ENCODE measurements at regions not wholly inside any gene's neighbourhood (a gene's known extent, or its start where the extent isn't known, plus 50 kb on each side); places are given as distances from the start of the nearest gene placed in this dataset.

- Histone ChIP-seq H3K4me3 (ENCODE audit: control insufficient read depth in 1 of 2, extremely low read depth in 1 of 2, low read length in 1 of 2) (peak overlapping the region in 1 of 2 donors; percentile 8), H3K27ac (ENCODE audit: low read length) (peak overlapping the region; percentile 79), H3K27me3 (replicated peaks in 1 of 2; ENCODE audit: control insufficient read depth in 2 of 2, extremely low read depth in 1 of 2, insufficient read depth in 2 of 2, low read length in 1 of 2) (peaks cover 0 to 27% of the 10 kb centered on the region in 2 experiments), H3K36me3 (ENCODE audit: control insufficient read depth in 2 of 2, extremely low read depth in 1 of 2, insufficient read depth in 1 of 2, low read length in 1 of 2) (no peaks in the 10 kb centered on the region), H3K9me3 (no peaks in the 10 kb centered on the region), H3K4me1 (ENCODE audit: control insufficient read depth in 1 of 2, extremely low read depth in 1 of 2, insufficient read depth in 2 of 2, low read length in 2 of 2) (peaks cover 4 to 59% of the 10 kb centered on the region in 2 experiments)
- DNase-seq (no peak), ATAC-seq (replicated peaks in 1 of 4) (peak in 1 of 4 experiments; percentile 19)
- ChIA-PET CTCF (interaction anchor here in 1 of 2 donors (1.3 kb wide), 1 partner anchor 17 kb away, joined by 3 read pairs; no protein-coding TSS in a partner anchor), POLR2A (no interaction called here)
- Mint-ChIP-seq H3K4me1 (peaks cover 45 to 57% (median 51%) of the 10 kb centered on the region in 3 donors), H3K4me3 (peak overlapping the region; percentile 50 to 56 (median 52)), H3K36me3 (no peaks in the 10 kb centered on the region), H3K27ac (peak overlapping the region; percentile 73 to 86), H3K9me3 (no peaks in the 10 kb centered on the region), H3K27me3 (peaks cover 9 to 25% of the 10 kb centered on the region in 2 donors)
- WGBS (ENCODE audit: insufficient coverage): 36% methylated on average over 3 of the region's 6 CpGs
Measured at GRCh38 chr2:9754532-9754887, 88.8 kb upstream of the TAF1B start.

GRCh38 chr2:9755008-9755407, 88.3 kb upstream of the TAF1B start:
- no peak overlapping the region for H3K27ac ChIP-seq (ENCODE audit: low read length)
- Mint-ChIP-seq H3K4me3 (no peak overlapping the region), H3K4me1 (peaks cover 49 to 60% (median 56%) of the 10 kb centered on the region in 3 donors), H3K36me3 (no peaks in the 10 kb centered on the region), H3K27me3 (peaks cover 9 to 25% of the 10 kb centered on the region in 2 donors), H3K27ac (peak overlapping the region in 1 of 2 donors; percentile 86), H3K9me3 (no peaks in the 10 kb centered on the region)
- ATAC-seq (replicated peaks in 1 of 4) (no peak), DNase-seq (no peak)
- no peaks in the 10 kb centered on the region for H3K36me3 ChIP-seq (ENCODE audit: control insufficient read depth in 2 of 2, extremely low read depth in 1 of 2, insufficient read depth in 1 of 2, low read length in 1 of 2)
- no peaks in the 10 kb centered on the region for H3K9me3 ChIP-seq
- H3K27me3 ChIP-seq (replicated peaks in 1 of 2; ENCODE audit: control insufficient read depth in 2 of 2, extremely low read depth in 1 of 2, insufficient read depth in 2 of 2, low read length in 1 of 2): peaks cover 0 to 27% of the 10 kb centered on the region in 2 experiments
- H3K4me3 ChIP-seq (ENCODE audit: control insufficient read depth in 1 of 2, extremely low read depth in 1 of 2, low read length in 1 of 2): no peak overlapping the region
- WGBS (ENCODE audit: insufficient coverage): 61% methylated on average over 10 of the region's 11 CpGs
- ChIA-PET POLR2A (no interaction called here), CTCF (interaction anchor here in 1 of 2 donors (1.3 kb wide), 1 partner anchor 17 kb away, joined by 3 read pairs; no protein-coding TSS in a partner anchor)
- H3K4me1 ChIP-seq (ENCODE audit: control insufficient read depth in 1 of 2, extremely low read depth in 1 of 2, insufficient read depth in 2 of 2, low read length in 2 of 2): peaks cover 4 to 60% of the 10 kb centered on the region in 2 experiments

- ATAC-seq (replicated peaks in 1 of 4): no peak
- peaks cover 0 to 27% of the 10 kb centered on the region in 2 experiments for H3K27me3 ChIP-seq (replicated peaks in 1 of 2; ENCODE audit: control insufficient read depth in 2 of 2, extremely low read depth in 1 of 2, insufficient read depth in 2 of 2, low read length in 1 of 2)
- H3K4me1 ChIP-seq (ENCODE audit: control insufficient read depth in 1 of 2, extremely low read depth in 1 of 2, insufficient read depth in 2 of 2, low read length in 2 of 2): peaks cover 9 to 62% of the 10 kb centered on the region in 2 experiments
- H3K9me3 Mint-ChIP-seq: no peaks in the 10 kb centered on the region
- H3K27me3 Mint-ChIP-seq: peaks cover 9 to 25% of the 10 kb centered on the region in 2 donors
- no peak overlapping the region for H3K27ac ChIP-seq (ENCODE audit: low read length)
- no peaks in the 10 kb centered on the region for H3K36me3 ChIP-seq (ENCODE audit: control insufficient read depth in 2 of 2, extremely low read depth in 1 of 2, insufficient read depth in 1 of 2, low read length in 1 of 2)
- no peak overlapping the region for H3K4me3 Mint-ChIP-seq
- H3K9me3 ChIP-seq: no peaks in the 10 kb centered on the region
- ChIA-PET CTCF (no interaction called here), POLR2A (no interaction called here)
- no peak for DNase-seq
- peaks cover 51 to 64% (median 61%) of the 10 kb centered on the region in 3 donors for H3K4me1 Mint-ChIP-seq
- WGBS (ENCODE audit: insufficient coverage): 95% methylated on average over 8 of the region's 12 CpGs
- peak overlapping the region in 1 of 2 donors; percentile 31 for H3K27ac Mint-ChIP-seq
- H3K4me3 ChIP-seq (ENCODE audit: control insufficient read depth in 1 of 2, extremely low read depth in 1 of 2, low read length in 1 of 2): no peak overlapping the region
- H3K36me3 Mint-ChIP-seq: no peaks in the 10 kb centered on the region
Measured at GRCh38 chr2:9755638-9756037, 87.6 kb upstream of the TAF1B start.

- DNase-seq: no peak
- ChIA-PET POLR2A (no interaction called here), CTCF (no interaction called here)
- Mint-ChIP-seq H3K36me3 (no peaks in the 10 kb centered on the region), H3K27me3 (peaks cover 9 to 25% of the 10 kb centered on the region in 2 donors), H3K4me1 (peaks cover 54 to 60% (median 57%) of the 10 kb centered on the region in 3 donors), H3K27ac (no peak overlapping the region), H3K4me3 (no peak overlapping the region), H3K9me3 (no peaks in the 10 kb centered on the region)
- Histone ChIP-seq H3K4me3 (ENCODE audit: control insufficient read depth in 1 of 2, extremely low read depth in 1 of 2, low read length in 1 of 2) (no peak overlapping the region), H3K36me3 (ENCODE audit: control insufficient read depth in 2 of 2, extremely low read depth in 1 of 2, insufficient read depth in 1 of 2, low read length in 1 of 2) (no peaks in the 10 kb centered on the region), H3K4me1 (ENCODE audit: control insufficient read depth in 1 of 2, extremely low read depth in 1 of 2, insufficient read depth in 2 of 2, low read length in 2 of 2) (peaks cover 10 to 53% of the 10 kb centered on the region in 2 experiments), H3K27me3 (replicated peaks in 1 of 2; ENCODE audit: control insufficient read depth in 2 of 2, extremely low read depth in 1 of 2, insufficient read depth in 2 of 2, low read length in 1 of 2) (peaks cover 0 to 27% of the 10 kb centered on the region in 2 experiments), H3K27ac (ENCODE audit: low read length) (no peak overlapping the region), H3K9me3 (no peaks in the 10 kb centered on the region)
- ATAC-seq (replicated peaks in 1 of 4): no peak
- 94% methylated on average over 11 of the region's 11 CpGs for WGBS (ENCODE audit: insufficient coverage)
Measured at GRCh38 chr2:9756692-9757250, 86.5 kb upstream of the TAF1B start.

GRCh38 chr2:9757501-9758264, 85.6 kb upstream of the TAF1B start:
- no peak for DNase-seq
- H3K9me3 Mint-ChIP-seq: no peaks in the 10 kb centered on the region
- H3K4me1 Mint-ChIP-seq: peaks cover 45 to 51% (median 50%) of the 10 kb centered on the region in 3 donors
- Histone ChIP-seq H3K27ac (ENCODE audit: low read length) (no peak overlapping the region), H3K4me3 (ENCODE audit: control insufficient read depth in 1 of 2, extremely low read depth in 1 of 2, low read length in 1 of 2) (peak overlapping the region in 1 of 2 donors; percentile 54), H3K9me3 (no peaks in the 10 kb centered on the region), H3K4me1 (ENCODE audit: control insufficient read depth in 1 of 2, extremely low read depth in 1 of 2, insufficient read depth in 2 of 2, low read length in 2 of 2) (peaks cover 10 to 44% of the 10 kb centered on the region in 2 experiments), H3K36me3 (ENCODE audit: control insufficient read depth in 2 of 2, extremely low read depth in 1 of 2, insufficient read depth in 1 of 2, low read length in 1 of 2) (no peaks in the 10 kb centered on the region), H3K27me3 (replicated peaks in 1 of 2; ENCODE audit: control insufficient read depth in 2 of 2, extremely low read depth in 1 of 2, insufficient read depth in 2 of 2, low read length in 1 of 2) (peaks cover 0 to 27% of the 10 kb centered on the region in 2 experiments)
- peak overlapping the region in 2 of 3 donors; percentile 13 to 55 for H3K4me3 Mint-ChIP-seq
- no peaks in the 10 kb centered on the region for H3K36me3 Mint-ChIP-seq
- POLR2A ChIA-PET: no interaction called here
- WGBS (ENCODE audit: insufficient coverage): 53% methylated on average over 17 of the region's 27 CpGs
- H3K27ac Mint-ChIP-seq: no peak overlapping the region
- peaks cover 9 to 25% of the 10 kb centered on the region in 2 donors for H3K27me3 Mint-ChIP-seq
- no peak for ATAC-seq (replicated peaks in 1 of 4)
- CTCF ChIA-PET: no interaction called here

GRCh38 chr2:9758741-9759140, 84.5 kb upstream of the TAF1B start:
- Mint-ChIP-seq H3K27me3 (peaks cover 9 to 21% of the 10 kb centered on the region in 2 donors), H3K4me3 (no peak overlapping the region), H3K9me3 (no peaks in the 10 kb centered on the region), H3K4me1 (peaks cover 37 to 45% (median 42%) of the 10 kb centered on the region in 3 donors), H3K27ac (no peak overlapping the region), H3K36me3 (no peaks in the 10 kb centered on the region)
- no peak overlapping the region for H3K27ac ChIP-seq (ENCODE audit: low read length)
- no peak overlapping the region for H3K4me3 ChIP-seq (ENCODE audit: control insufficient read depth in 1 of 2, extremely low read depth in 1 of 2, low read length in 1 of 2)
- H3K9me3 ChIP-seq: no peaks in the 10 kb centered on the region
- ATAC-seq (replicated peaks in 1 of 4) (no peak), DNase-seq (no peak)
- WGBS (ENCODE audit: insufficient coverage): 85% methylated on average over 5 of the region's 5 CpGs
- H3K27me3 ChIP-seq (replicated peaks in 1 of 2; ENCODE audit: control insufficient read depth in 2 of 2, extremely low read depth in 1 of 2, insufficient read depth in 2 of 2, low read length in 1 of 2): peaks cover 0 to 27% of the 10 kb centered on the region in 2 experiments
- ChIA-PET POLR2A (interaction anchor here in 1 of 2 donors (0.6 kb wide), 1 partner anchor 111 kb away, joined by 3 read pairs; no protein-coding TSS in a partner anchor), CTCF (interaction anchor here (0.6 to 1.3 kb wide), 5 partner anchors 10 to 407 kb away, joined by 3 to 5 read pairs (median 3); no protein-coding TSS in a partner anchor)
- no peaks in the 10 kb centered on the region for H3K36me3 ChIP-seq (ENCODE audit: control insufficient read depth in 2 of 2, extremely low read depth in 1 of 2, insufficient read depth in 1 of 2, low read length in 1 of 2)
- H3K4me1 ChIP-seq (ENCODE audit: control insufficient read depth in 1 of 2, extremely low read depth in 1 of 2, insufficient read depth in 2 of 2, low read length in 2 of 2): peaks cover 10 to 34% of the 10 kb centered on the region in 2 experiments
